ENCODE measurements at regions not wholly inside any gene's neighbourhood (a gene's known extent, or its start where the extent isn't known, plus 50 kb on each side); places are given as distances from the start of the nearest gene placed in this dataset.

- no peaks in the 10 kb centered on the region for H3K4me1 ChIP-seq (ENCODE audit: insufficient read depth, low read length)
- ATAC-seq (ENCODE audit: insufficient read depth, low read depth): no peak
- no peak overlapping the region for H3K27ac ChIP-seq (ENCODE audit: low read length)
- H4K20me1 ChIP-seq (ENCODE audit: insufficient read depth, low read length): no peaks in the 10 kb centered on the region
- H3K79me2 ChIP-seq (ENCODE audit: insufficient read depth, low read length): no peaks in the 10 kb centered on the region
- no peaks in the 10 kb centered on the region for H3K36me3 ChIP-seq (ENCODE audit: insufficient read depth, low read length)
- H3K9me3 ChIP-seq (ENCODE audit: insufficient read depth, low read length, severe bottlenecking): no peaks in the 10 kb centered on the region
- no peak for TF ChIP-seq EZH2 (IDR thresholded peaks at IDR 0.05; ENCODE audit: borderline replicate concordance, low read depth, low read length, severe bottlenecking)
- no peak overlapping the region for H3K4me2 ChIP-seq (ENCODE audit: insufficient read depth, low read length)
- H3K4me3 ChIP-seq (ENCODE audit: low read depth in 1 of 2, low read length in 2 of 2): no peak overlapping the region
- no peak for DNase-seq
- H3K9ac ChIP-seq (ENCODE audit: low read depth, low read length): no peak overlapping the region
- H2AFZ ChIP-seq (ENCODE audit: low read depth, low read length): no peak overlapping the region
- H3K27me3 ChIP-seq (ENCODE audit: insufficient read depth, low read length, poor library complexity): no peaks in the 10 kb centered on the region
Measured at GRCh38 chr2:166658901-166659300, 164.9 kb upstream of the SCN7A start.

- Histone ChIP-seq H3K27ac (ENCODE audit: low read length) (no peak overlapping the region), H3K36me3 (ENCODE audit: insufficient read depth, low read length) (no peaks in the 10 kb centered on the region), H3K9me3 (ENCODE audit: insufficient read depth, low read length, severe bottlenecking) (no peaks in the 10 kb centered on the region), H2AFZ (ENCODE audit: low read depth, low read length) (no peak overlapping the region), H4K20me1 (ENCODE audit: insufficient read depth, low read length) (no peaks in the 10 kb centered on the region), H3K4me2 (ENCODE audit: insufficient read depth, low read length) (no peak overlapping the region), H3K79me2 (ENCODE audit: insufficient read depth, low read length) (no peaks in the 10 kb centered on the region), H3K9ac (ENCODE audit: low read depth, low read length) (no peak overlapping the region), H3K27me3 (ENCODE audit: insufficient read depth, low read length, poor library complexity) (no peaks in the 10 kb centered on the region), H3K4me1 (ENCODE audit: insufficient read depth, low read length) (no peaks in the 10 kb centered on the region), H3K4me3 (ENCODE audit: low read depth in 1 of 2, low read length in 2 of 2) (no peak overlapping the region)
- DNase-seq (no peak), ATAC-seq (ENCODE audit: insufficient read depth, low read depth) (no peak)
- TF ChIP-seq CTCF (IDR thresholded peaks at IDR 0.05; ENCODE audit: borderline replicate concordance, extremely low read depth, low read length, poor library complexity, severe bottlenecking) (no peak), EZH2 (IDR thresholded peaks at IDR 0.05; ENCODE audit: borderline replicate concordance, low read depth, low read length, severe bottlenecking) (no peak)
Measured at GRCh38 chr2:166653185-166653813, 159.2 kb upstream of the SCN7A start.

- Histone ChIP-seq H3K79me2 (ENCODE audit: insufficient read depth, low read length) (no peaks in the 10 kb centered on the region), H3K27me3 (ENCODE audit: insufficient read depth, low read length, poor library complexity) (no peaks in the 10 kb centered on the region), H2AFZ (ENCODE audit: low read depth, low read length) (no peak overlapping the region), H3K9ac (ENCODE audit: low read depth, low read length) (no peak overlapping the region), H3K27ac (ENCODE audit: low read length) (no peak overlapping the region), H3K4me2 (ENCODE audit: insufficient read depth, low read length) (no peak overlapping the region), H3K36me3 (ENCODE audit: insufficient read depth, low read length) (no peaks in the 10 kb centered on the region), H3K9me3 (ENCODE audit: insufficient read depth, low read length, severe bottlenecking) (no peaks in the 10 kb centered on the region), H3K4me3 (ENCODE audit: low read depth in 1 of 2, low read length in 2 of 2) (no peak overlapping the region), H3K4me1 (ENCODE audit: insufficient read depth, low read length) (no peaks in the 10 kb centered on the region), H4K20me1 (ENCODE audit: insufficient read depth, low read length) (no peaks in the 10 kb centered on the region)
- ATAC-seq (ENCODE audit: insufficient read depth, low read depth): no peak
- no peak for DNase-seq
- TF ChIP-seq CTCF (IDR thresholded peaks at IDR 0.05; ENCODE audit: borderline replicate concordance, extremely low read depth, low read length, poor library complexity, severe bottlenecking) (no peak), EZH2 (IDR thresholded peaks at IDR 0.05; ENCODE audit: borderline replicate concordance, low read depth, low read length, severe bottlenecking) (no peak)
Measured at GRCh38 chr2:166651991-166652390, 157.9 kb upstream of the SCN7A start.

- H3K4me3 ChIP-seq (ENCODE audit: low read depth in 1 of 2, low read length in 2 of 2): no peak overlapping the region
- no peak overlapping the region for H2AFZ ChIP-seq (ENCODE audit: low read depth, low read length)
- no peaks in the 10 kb centered on the region for H3K4me1 ChIP-seq (ENCODE audit: insufficient read depth, low read length)
- no peak overlapping the region for H3K4me2 ChIP-seq (ENCODE audit: insufficient read depth, low read length)
- ATAC-seq (ENCODE audit: insufficient read depth, low read depth) (no peak), DNase-seq (no peak)
- no peaks in the 10 kb centered on the region for H3K79me2 ChIP-seq (ENCODE audit: insufficient read depth, low read length)
- H3K9ac ChIP-seq (ENCODE audit: low read depth, low read length): no peak overlapping the region
- H3K27ac ChIP-seq (ENCODE audit: low read length): no peak overlapping the region
- no peaks in the 10 kb centered on the region for H3K36me3 ChIP-seq (ENCODE audit: insufficient read depth, low read length)
- H4K20me1 ChIP-seq (ENCODE audit: insufficient read depth, low read length): no peaks in the 10 kb centered on the region
- no peaks in the 10 kb centered on the region for H3K9me3 ChIP-seq (ENCODE audit: insufficient read depth, low read length, severe bottlenecking)
- no peaks in the 10 kb centered on the region for H3K27me3 ChIP-seq (ENCODE audit: insufficient read depth, low read length, poor library complexity)
- TF ChIP-seq CTCF (IDR thresholded peaks at IDR 0.05; ENCODE audit: borderline replicate concordance, extremely low read depth, low read length, poor library complexity, severe bottlenecking) (no peak), EZH2 (IDR thresholded peaks at IDR 0.05; ENCODE audit: borderline replicate concordance, low read depth, low read length, severe bottlenecking) (no peak)
Measured at GRCh38 chr2:166651080-166651675, 157.1 kb upstream of the SCN7A start.
